ENCODE measurements at regions not wholly inside any gene's neighbourhood (a gene's known extent, or its start where the extent isn't known, plus 50 kb on each side); places are given as distances from the start of the nearest gene placed in this dataset.
A peak's percentile ranks its signal among the peaks of the same experiment; 100 is the strongest.
"Not testable (repeated sequence)": the region's sequence is repeated elsewhere in the genome, so short reads cannot be mapped to it uniquely, and the experiment has no call there.

- H3K4me1 Mint-ChIP-seq: peaks cover 13% of the 10 kb centered on the region
- no peak for DNase-seq
- no peak overlapping the region for H3K27ac Mint-ChIP-seq
- H3K27me3 Mint-ChIP-seq (ENCODE audit: low read depth, poor library complexity): peaks cover 9% of the 10 kb centered on the region
- no peak overlapping the region for H3K4me3 Mint-ChIP-seq
- no peak for TF ChIP-seq CTCF (IDR thresholded peaks at IDR 0.05)
- no peaks in the 10 kb centered on the region for H3K9me3 Mint-ChIP-seq
- no peaks in the 10 kb centered on the region for H3K36me3 Mint-ChIP-seq (ENCODE audit: low read depth)
Measured at GRCh38 chr20:5393218-5393870, 76.6 kb upstream of the PROKR2 start.

GRCh38 chr20:5390720-5391119 is 74.0 kb upstream of the PROKR2 start:
- no peaks in the 10 kb centered on the region for H3K36me3 Mint-ChIP-seq (ENCODE audit: low read depth)
- no peak for TF ChIP-seq CTCF (IDR thresholded peaks at IDR 0.05)
- H3K27ac Mint-ChIP-seq: no peak overlapping the region
- peaks cover 13% of the 10 kb centered on the region for H3K4me1 Mint-ChIP-seq
- DNase-seq: peak; percentile 7
- no peak overlapping the region for H3K4me3 Mint-ChIP-seq
- peaks cover 6% of the 10 kb centered on the region for H3K27me3 Mint-ChIP-seq (ENCODE audit: low read depth, poor library complexity)
- H3K9me3 Mint-ChIP-seq: no peaks in the 10 kb centered on the region

- DNase-seq; H3K27ac Mint-ChIP-seq; H3K4me1 Mint-ChIP-seq; H3K4me3 Mint-ChIP-seq; H3K27me3 Mint-ChIP-seq (ENCODE audit: low read depth, poor library complexity); H3K36me3 Mint-ChIP-seq (ENCODE audit: low read depth): not testable (repeated sequence)
- peaks cover 16% of the 10 kb centered on the region for H3K9me3 Mint-ChIP-seq
Measured at GRCh38 chr20:5386846-5387245, 70.1 kb upstream of the PROKR2 start.

- not testable (repeated sequence) for H3K4me3 Mint-ChIP-seq; DNase-seq; H3K4me1 Mint-ChIP-seq; H3K36me3 Mint-ChIP-seq (ENCODE audit: low read depth); H3K27ac Mint-ChIP-seq
- H3K9me3 Mint-ChIP-seq: peaks cover 19% of the 10 kb centered on the region
- peaks cover 14% of the 10 kb centered on the region for H3K27me3 Mint-ChIP-seq (ENCODE audit: low read depth, poor library complexity)
Measured at GRCh38 chr20:5381527-5381926, 64.8 kb upstream of the PROKR2 start.

GRCh38 chr20:5377484-5377883 is 60.7 kb upstream of the PROKR2 start:
- H3K36me3 Mint-ChIP-seq (ENCODE audit: low read depth): no peaks in the 10 kb centered on the region
- H3K27ac Mint-ChIP-seq: no peak overlapping the region
- peaks cover 3% of the 10 kb centered on the region for H3K9me3 Mint-ChIP-seq
- H3K27me3 Mint-ChIP-seq (ENCODE audit: low read depth, poor library complexity): peaks cover 11% of the 10 kb centered on the region
- DNase-seq: no peak
- no peaks in the 10 kb centered on the region for H3K4me1 Mint-ChIP-seq
- H3K4me3 Mint-ChIP-seq: no peak overlapping the region
- no peak for TF ChIP-seq CTCF (IDR thresholded peaks at IDR 0.05)

- Mint-ChIP-seq H3K36me3 (ENCODE audit: low read depth) (no peaks in the 10 kb centered on the region), H3K9me3 (no peaks in the 10 kb centered on the region), H3K27ac (no peak overlapping the region), H3K27me3 (ENCODE audit: low read depth, poor library complexity) (peaks cover 11% of the 10 kb centered on the region), H3K4me1 (no peaks in the 10 kb centered on the region), H3K4me3 (no peak overlapping the region)
- DNase-seq: no peak
- TF ChIP-seq CTCF (IDR thresholded peaks at IDR 0.05): no peak
Measured at GRCh38 chr20:5376228-5376627, 59.5 kb upstream of the PROKR2 start.

- no peaks in the 10 kb centered on the region for H3K9me3 Mint-ChIP-seq
- no peak for DNase-seq
- H3K4me1 Mint-ChIP-seq: no peaks in the 10 kb centered on the region
- no peaks in the 10 kb centered on the region for H3K36me3 Mint-ChIP-seq (ENCODE audit: low read depth)
- H3K27ac Mint-ChIP-seq: no peak overlapping the region
- no peak for TF ChIP-seq CTCF (IDR thresholded peaks at IDR 0.05)
- H3K4me3 Mint-ChIP-seq: no peak overlapping the region
- H3K27me3 Mint-ChIP-seq (ENCODE audit: low read depth, poor library complexity): peaks cover 5% of the 10 kb centered on the region
Measured at GRCh38 chr20:5374171-5374570, 57.4 kb upstream of the PROKR2 start.

Data from nephron progenitor cell (in vitro differentiated cells).